Activated naive CD8-positive, alpha-beta T cell treated with anti-CD3 and anti-CD28 coated beads, Interleukin-2, amount 10 ng/mL, durations not matched to agents 7 days and 5 days (primary cell): ENCODE measurements at regions not wholly inside any gene's neighbourhood (a gene's known extent, or its start where the extent isn't known, plus 50 kb on each side); places are given as distances from the start of the nearest gene placed in this dataset.

Source experiments
- ATAC-seq: fragments of 150-1000 bp; cut with Tn5 transposase; one replicate; pipeline ENCODE4 v1.10.0; 2021; ENCODE audit warnings: low read depth, moderate library complexity
- POLR2A ChIA-PET: fragments of 350-600 bp; sonication (Branson Sonifier 250); formaldehyde crosslinking; loops from one replicate; lab custom pipeline; 2021; ENCODE audit warnings: antibody characterized with exemption; lab: Charles Lee
- DNase-seq: peaks from one replicate; pipeline ENCODE4 v3.0.0; 2021
- H3K27ac Mint-ChIP-seq: one replicate; pipeline ENCODE4 v1.8.0; 2022; ENCODE audit warnings: mild to moderate bottlenecking, mixed read lengths
- H3K27me3 Mint-ChIP-seq: one replicate; pipeline ENCODE4 v1.8.0; 2022; ENCODE audit warnings: mild to moderate bottlenecking, moderate library complexity, mixed read lengths
- H3K36me3 Mint-ChIP-seq: one replicate; pipeline ENCODE4 v1.8.0; 2021; ENCODE audit warnings: mild to moderate bottlenecking, mixed read lengths
- H3K4me1 Mint-ChIP-seq: one replicate; pipeline ENCODE4 v1.8.0; 2021; ENCODE audit warnings: mixed read lengths
- H3K4me3 Mint-ChIP-seq: one replicate; pipeline ENCODE4 v1.8.0; 2022; ENCODE audit warnings: mild to moderate bottlenecking, moderate library complexity, mixed read lengths
- H3K9me3 Mint-ChIP-seq: one replicate; pipeline ENCODE4 v1.8.0; 2021; ENCODE audit warnings: mixed read lengths

DNA sequence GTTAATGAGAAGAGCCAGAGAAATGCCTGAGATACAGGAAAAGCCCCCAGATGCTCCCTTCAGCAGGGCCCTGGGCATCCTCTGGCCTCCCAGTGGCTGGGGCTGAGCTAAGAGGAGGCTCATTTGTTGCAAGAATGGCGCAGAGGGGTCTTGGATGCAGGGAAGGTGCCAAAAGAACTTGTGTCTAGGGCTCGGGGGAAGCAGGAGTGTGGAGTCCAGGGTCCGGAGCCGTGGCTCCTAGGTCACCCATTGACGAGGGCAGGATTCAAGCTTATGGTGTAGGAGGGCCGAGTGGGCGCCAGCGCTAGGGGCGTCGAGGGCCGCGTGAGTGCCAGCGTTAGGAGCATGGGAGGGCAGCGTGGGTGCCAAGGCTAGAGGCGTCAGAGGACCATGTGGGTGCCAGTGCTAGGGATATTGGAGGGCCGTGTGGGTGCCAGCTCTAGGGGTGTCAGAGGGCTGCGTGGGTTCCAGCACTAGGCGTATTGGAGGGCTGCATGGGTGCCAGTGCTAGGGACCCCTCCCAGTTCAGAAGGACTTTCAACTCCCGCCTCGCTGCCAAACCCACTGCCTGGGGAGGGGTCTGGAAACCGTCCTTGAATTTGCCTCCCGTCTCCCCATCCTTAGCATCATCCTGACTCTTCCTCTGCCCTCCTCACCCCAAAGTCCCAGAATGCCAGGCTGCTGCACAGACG is 250.5 kb upstream of the AFDN start:
- Mint-ChIP-seq H3K27ac (no peak overlapping the region), H3K9me3 (no peaks in the 10 kb centered on the region), H3K4me3 (no peak overlapping the region), H3K4me1 (no peaks in the 10 kb centered on the region), H3K36me3 (no peaks in the 10 kb centered on the region), H3K27me3 (no peaks in the 10 kb centered on the region)
- ATAC-seq = no peak
- no peak for DNase-seq
- POLR2A ChIA-PET = no interaction called here

DNA sequence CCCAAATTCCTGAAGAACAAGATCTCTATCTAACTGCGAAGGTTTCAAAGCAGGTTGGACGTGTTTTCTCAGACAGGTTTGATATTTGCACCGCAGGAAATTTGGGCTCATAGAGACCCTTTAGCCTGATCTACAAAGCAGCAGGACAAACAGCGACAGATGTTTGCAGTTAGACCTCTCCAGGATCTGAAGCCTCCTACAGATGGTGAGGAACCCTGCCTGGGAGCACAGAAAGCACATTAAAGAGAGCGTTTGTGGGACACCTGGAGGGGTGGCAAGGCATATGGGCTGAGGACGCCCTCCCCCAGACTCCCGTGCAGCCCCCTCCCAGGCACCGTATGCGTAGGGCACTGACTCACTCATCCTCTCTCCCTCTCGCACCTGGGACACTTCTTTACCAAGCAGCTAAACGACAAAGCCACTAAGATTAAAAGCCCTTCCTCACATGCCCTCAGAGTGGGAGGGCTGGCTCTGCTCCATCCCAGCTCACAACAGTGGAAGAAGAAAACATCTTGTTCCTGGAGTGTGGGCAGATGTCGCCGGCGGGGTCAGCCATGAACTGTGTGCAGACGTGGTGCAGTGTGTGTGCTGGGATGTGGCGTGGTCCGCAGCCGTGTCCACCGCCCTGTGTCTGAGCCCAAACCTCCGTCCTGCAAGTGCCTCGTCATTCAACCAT is 249.7 kb upstream of the AFDN start:
- H3K9me3 Mint-ChIP-seq = no peaks in the 10 kb centered on the region
- H3K27ac Mint-ChIP-seq = no peak overlapping the region

DNA sequence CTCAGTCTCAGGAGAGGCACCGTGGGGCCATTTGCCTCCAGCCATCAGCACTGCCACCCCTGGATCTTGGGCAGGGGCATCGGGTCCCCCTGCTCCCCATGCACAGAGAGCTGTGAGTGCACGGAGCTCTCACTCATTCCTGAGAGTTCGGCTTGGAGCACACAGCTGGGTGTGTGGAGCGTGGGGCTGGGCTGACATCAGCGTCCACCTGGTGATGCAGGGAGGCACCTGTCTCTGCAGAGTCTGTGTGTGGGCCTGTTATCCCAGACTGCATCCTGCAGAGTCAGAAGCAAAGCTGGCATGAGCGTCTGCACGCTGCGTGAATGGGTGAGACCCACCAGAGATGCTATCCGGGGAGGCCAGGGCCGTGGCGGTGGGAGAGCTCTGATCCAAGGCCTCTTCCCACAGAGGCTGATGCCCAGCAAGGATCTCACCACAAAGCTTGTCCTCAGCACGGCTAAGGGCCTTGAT is 248.8 kb upstream of the AFDN start:
- POLR2A ChIA-PET = no interaction called here
- H3K4me3 Mint-ChIP-seq = no peak overlapping the region
- H3K9me3 Mint-ChIP-seq = no peaks in the 10 kb centered on the region
- H3K27ac Mint-ChIP-seq = no peak overlapping the region
- H3K27me3 Mint-ChIP-seq = peaks cover under 1% of the 10 kb centered on the region
- no peaks in the 10 kb centered on the region for H3K4me1 Mint-ChIP-seq
- no peak for ATAC-seq
- DNase-seq = no peak
- H3K36me3 Mint-ChIP-seq = no peaks in the 10 kb centered on the region

More for the DNA sequence above, 249.7 kb upstream of the AFDN start:
- no peak overlapping the region for H3K4me3 Mint-ChIP-seq
- POLR2A ChIA-PET = no interaction called here
- H3K27me3 Mint-ChIP-seq = no peaks in the 10 kb centered on the region
- ATAC-seq = no peak
- no peak for DNase-seq
- no peaks in the 10 kb centered on the region for H3K4me1 Mint-ChIP-seq
- H3K36me3 Mint-ChIP-seq = no peaks in the 10 kb centered on the region

DNA sequence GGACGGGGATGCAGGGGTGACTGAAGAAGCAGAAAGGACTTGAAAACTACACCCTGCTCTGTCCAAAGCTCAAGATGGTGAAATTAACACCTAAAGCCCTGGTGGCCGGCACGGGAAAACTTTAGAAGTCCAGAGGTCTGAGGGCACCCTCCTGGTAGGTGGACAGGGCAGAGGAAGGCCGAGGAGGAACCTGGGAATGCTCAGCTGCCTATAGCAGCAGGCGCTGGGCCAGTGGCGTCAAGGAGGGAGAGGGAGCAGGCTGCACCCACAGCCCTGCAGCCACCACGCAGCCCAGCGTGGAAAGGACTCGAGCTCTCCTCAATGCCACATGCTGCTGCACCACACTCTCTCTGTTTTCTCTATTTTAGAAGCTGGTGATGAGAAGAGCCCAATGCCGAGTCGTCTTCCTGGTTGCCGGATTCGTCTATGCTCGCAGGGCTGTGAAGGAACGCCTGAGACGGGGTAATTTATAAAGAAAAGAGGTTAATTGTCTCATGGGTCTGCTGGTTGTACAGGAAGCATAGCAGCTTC is 248.3 kb upstream of the AFDN start:
- H3K27me3 Mint-ChIP-seq = peaks cover 5% of the 10 kb centered on the region
- no peak for ATAC-seq
- DNase-seq = no peak
- H3K9me3 Mint-ChIP-seq = peaks cover 1% of the 10 kb centered on the region
- POLR2A ChIA-PET = no interaction called here
- H3K27ac Mint-ChIP-seq = no peak overlapping the region
- no peak overlapping the region for H3K4me3 Mint-ChIP-seq
- H3K4me1 Mint-ChIP-seq = no peaks in the 10 kb centered on the region
- H3K36me3 Mint-ChIP-seq = peaks cover 1% of the 10 kb centered on the region

DNA sequence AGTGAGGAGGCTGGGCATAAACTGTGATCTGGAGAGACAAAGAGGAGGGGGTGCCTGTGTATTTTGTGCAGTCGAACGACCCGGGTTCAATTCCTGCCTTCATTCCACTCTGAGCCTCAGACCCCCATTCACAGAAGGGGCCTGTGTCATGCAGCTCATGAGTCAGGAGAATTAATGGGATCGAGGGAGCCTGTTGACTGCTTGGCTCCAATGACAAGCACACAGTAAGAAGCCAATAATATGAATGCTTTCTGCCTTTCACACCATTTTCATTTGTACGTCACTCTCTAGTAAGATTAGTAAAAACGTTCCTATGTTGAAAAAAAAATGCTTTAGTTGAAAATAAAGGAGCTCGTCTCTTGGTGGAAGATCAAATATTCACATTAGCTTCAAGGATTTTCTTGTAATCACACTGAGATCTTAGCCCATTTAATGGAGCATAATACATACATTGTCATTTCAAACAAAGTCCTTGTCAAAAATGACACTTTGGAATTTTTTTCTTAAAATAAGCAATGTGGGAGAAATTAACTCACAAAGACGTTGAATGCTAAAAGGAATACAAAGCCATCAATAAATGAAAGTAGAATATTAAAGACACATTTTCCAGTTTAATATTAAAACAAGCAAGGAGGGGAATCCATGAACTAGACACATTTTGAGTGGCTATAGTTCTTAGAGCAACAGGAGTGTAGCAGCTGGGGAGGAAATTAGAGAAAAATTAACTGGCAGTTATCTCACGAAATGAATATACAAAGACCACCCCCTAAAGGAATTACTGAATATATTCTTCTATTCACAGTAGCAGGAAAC is 246.7 kb upstream of the AFDN start:
- Mint-ChIP-seq H3K27me3 (peaks cover 13% of the 10 kb centered on the region), H3K27ac (no peak overlapping the region), H3K9me3 (peaks cover 1% of the 10 kb centered on the region), H3K4me3 (no peak overlapping the region), H3K4me1 (no peaks in the 10 kb centered on the region), H3K36me3 (peaks cover 1% of the 10 kb centered on the region)
- POLR2A ChIA-PET = no interaction called here
- DNase-seq = no peak
- no peak for ATAC-seq

DNA sequence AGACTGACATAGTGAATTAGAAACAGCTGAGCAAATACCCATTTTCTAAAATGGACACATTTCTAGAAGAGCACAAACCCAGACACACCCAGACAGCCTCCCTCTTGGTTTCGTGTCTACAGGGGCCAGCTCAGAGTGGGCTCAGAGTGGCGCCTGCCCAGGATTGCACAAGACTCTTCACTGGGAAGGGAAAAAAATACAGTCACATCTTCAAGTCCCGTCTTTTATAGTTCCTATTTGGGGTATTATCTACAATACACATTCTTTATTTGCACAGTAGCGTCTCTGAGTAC is 246.1 kb upstream of the AFDN start:
- H3K9me3 Mint-ChIP-seq = peaks cover 1% of the 10 kb centered on the region
- no peaks in the 10 kb centered on the region for H3K4me1 Mint-ChIP-seq

DNA sequence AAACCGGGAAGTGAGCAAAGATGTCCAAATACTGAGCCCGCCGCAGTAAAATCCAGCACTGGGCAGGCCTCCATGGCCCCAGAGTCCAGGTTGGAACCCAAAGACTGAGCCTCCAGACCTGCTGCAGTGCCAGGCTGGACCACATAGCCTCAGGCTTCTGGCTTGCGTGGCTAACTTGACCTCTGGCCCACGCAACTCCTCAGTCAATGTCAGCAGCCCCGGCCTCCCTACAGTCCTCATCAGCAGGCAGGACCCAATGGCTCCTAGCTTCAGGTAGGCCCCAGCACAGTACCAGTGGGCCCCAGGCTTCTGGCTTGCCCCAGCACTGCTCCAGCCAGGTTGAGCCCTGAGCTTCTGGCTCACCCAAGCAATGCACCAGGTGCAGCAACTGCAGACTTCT is 245.1 kb upstream of the AFDN start:
- POLR2A ChIA-PET = no interaction called here
- Mint-ChIP-seq H3K27me3 (peaks cover 14% of the 10 kb centered on the region), H3K27ac (no peak overlapping the region), H3K9me3 (peaks cover 1% of the 10 kb centered on the region), H3K4me1 (no peaks in the 10 kb centered on the region), H3K4me3 (no peak overlapping the region), H3K36me3 (peaks cover 1% of the 10 kb centered on the region)
- no peak for DNase-seq
- no peak for ATAC-seq

More for the DNA sequence above, 246.1 kb upstream of the AFDN start:
- Mint-ChIP-seq H3K27me3 (peaks cover 13% of the 10 kb centered on the region), H3K27ac (no peak overlapping the region), H3K36me3 (peaks cover 1% of the 10 kb centered on the region), H3K4me3 (no peak overlapping the region)
- POLR2A ChIA-PET = no interaction called here
- ATAC-seq (no peak), DNase-seq (no peak)

DNA sequence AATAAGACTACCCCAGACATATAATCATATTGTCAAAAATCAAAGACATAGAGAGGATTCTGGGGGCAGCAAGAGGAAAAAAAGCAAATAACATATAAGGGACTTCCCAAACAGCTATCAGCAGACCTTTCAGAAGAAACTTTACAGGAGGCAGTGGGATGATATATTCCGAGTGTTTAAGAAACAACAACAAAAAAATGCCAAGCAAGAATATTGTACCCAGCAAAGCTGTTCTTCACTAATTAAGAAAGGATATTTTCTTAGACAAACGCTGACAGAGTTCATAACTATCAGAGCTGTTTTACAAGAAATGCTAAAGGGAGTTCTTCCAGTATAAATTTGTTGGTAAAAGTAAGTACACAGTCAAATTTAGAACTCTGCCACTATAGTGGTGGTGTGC is 243.3 kb upstream of the AFDN start:
- no peak for ATAC-seq
- H3K27ac Mint-ChIP-seq = no peak overlapping the region

DNA sequence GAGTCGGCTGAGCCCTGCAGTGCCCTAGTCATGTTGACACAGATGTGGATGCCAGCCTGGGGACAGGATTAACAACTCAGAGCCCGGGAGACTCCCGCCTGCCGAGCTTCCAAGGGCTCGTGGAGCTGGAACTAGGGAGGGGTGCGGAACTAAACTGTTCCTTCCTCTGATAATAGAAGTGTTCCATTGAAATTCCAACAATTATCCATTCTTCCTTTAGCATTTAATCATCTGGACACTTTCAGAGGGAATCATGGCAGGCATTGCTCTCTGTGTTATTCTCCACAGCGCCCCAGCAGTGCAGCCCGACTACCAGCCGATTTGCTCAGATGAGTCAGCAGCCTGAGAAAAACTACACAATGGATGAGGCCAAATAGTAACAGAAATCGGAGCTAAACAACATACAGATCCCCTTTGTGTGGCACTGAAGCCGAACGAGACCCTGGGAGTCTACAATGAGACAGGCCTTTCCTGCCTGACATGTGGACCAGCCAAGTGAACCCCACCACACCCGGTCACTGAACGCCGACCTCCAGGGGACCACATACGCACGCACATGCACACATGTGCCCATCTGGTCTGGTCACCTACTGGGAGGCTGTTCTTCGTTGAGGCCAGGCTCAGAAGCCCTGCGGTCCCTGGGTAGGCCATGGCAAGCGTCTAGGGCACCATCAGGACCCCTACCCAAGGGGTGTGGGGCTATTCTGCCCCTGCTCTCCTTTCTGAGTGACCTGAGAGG is 238.4 kb upstream of the AFDN start:
- no peak for ATAC-seq
- Mint-ChIP-seq H3K27ac (no peak overlapping the region), H3K4me3 (no peak overlapping the region)

More for the DNA sequence above, 243.3 kb upstream of the AFDN start:
- POLR2A ChIA-PET = no interaction called here
- Mint-ChIP-seq H3K9me3 (peaks cover 3% of the 10 kb centered on the region), H3K36me3 (peaks cover 1% of the 10 kb centered on the region), H3K4me3 (no peak overlapping the region), H3K27me3 (peaks cover 14% of the 10 kb centered on the region), H3K4me1 (no peaks in the 10 kb centered on the region)
- DNase-seq = no peak

DNA sequence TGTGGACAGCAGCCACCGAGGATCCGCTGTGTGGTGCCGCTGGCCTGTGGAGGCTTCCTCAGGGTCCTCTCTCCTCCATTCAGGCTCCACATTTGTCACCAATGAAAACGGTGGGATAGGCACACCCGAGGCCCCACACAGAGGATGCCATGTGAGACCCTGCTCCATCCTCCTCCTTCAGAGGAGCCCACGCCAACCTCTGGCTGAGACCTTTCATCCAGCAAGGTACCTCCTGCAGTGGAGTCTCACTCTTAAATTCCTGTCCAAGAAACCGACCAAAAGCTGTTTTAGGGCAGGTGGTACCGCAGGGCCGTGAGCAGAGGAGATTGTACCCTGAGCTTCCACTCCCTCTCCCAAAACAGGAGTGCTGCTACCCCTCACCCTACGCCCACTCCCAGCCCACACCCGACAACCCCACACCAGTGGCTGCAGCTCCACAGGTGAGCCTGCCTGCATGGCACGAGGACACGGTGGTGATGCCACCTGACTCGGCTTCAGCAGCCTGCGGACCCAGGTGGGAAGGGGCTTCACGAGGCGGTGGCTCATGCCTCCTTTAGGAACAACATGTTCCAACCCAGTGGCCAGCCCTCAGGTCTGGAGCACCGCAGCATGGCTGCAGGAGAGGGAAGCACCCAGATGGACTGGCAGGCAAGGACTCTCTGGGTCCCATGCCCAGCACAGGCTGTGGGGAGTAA is 237.6 kb upstream of the AFDN start:
- DNase-seq (no peak), ATAC-seq (no peak)
- no peak overlapping the region for H3K27ac Mint-ChIP-seq
- H3K36me3 Mint-ChIP-seq = peaks cover 3% of the 10 kb centered on the region
- no peak overlapping the region for H3K4me3 Mint-ChIP-seq
- H3K9me3 Mint-ChIP-seq = peaks cover 13% of the 10 kb centered on the region
- no peaks in the 10 kb centered on the region for H3K4me1 Mint-ChIP-seq
- POLR2A ChIA-PET = no interaction called here
- peaks cover 6% of the 10 kb centered on the region for H3K27me3 Mint-ChIP-seq

More for the DNA sequence above, 238.4 kb upstream of the AFDN start:
- POLR2A ChIA-PET = no interaction called here
- DNase-seq = no peak
- peaks cover 13% of the 10 kb centered on the region for H3K9me3 Mint-ChIP-seq
- peaks cover 10% of the 10 kb centered on the region for H3K27me3 Mint-ChIP-seq
- no peaks in the 10 kb centered on the region for H3K4me1 Mint-ChIP-seq
- peaks cover 3% of the 10 kb centered on the region for H3K36me3 Mint-ChIP-seq

DNA sequence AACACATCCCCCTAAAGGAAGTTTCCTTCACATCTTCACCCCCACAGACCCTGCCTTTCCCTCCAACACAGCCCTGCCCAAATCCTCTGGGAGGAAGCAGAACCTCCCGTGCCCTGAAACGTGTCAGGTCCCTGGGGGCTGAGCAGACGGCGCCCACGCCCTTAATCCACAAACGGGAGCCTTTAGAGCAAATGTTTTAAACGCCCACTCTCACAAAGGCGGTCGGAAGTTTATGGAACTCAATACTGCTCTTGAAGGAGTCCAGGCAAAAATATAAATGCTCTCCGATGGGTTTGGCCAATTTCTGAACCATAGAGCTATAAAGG is 237.1 kb upstream of the AFDN start:
- Mint-ChIP-seq H3K9me3 (peaks cover 13% of the 10 kb centered on the region), H3K4me3 (no peak overlapping the region), H3K27ac (no peak overlapping the region), H3K36me3 (peaks cover 3% of the 10 kb centered on the region), H3K27me3 (peaks cover 5% of the 10 kb centered on the region), H3K4me1 (no peaks in the 10 kb centered on the region)
- no peak for ATAC-seq
- POLR2A ChIA-PET = no interaction called here
- DNase-seq = no peak

DNA sequence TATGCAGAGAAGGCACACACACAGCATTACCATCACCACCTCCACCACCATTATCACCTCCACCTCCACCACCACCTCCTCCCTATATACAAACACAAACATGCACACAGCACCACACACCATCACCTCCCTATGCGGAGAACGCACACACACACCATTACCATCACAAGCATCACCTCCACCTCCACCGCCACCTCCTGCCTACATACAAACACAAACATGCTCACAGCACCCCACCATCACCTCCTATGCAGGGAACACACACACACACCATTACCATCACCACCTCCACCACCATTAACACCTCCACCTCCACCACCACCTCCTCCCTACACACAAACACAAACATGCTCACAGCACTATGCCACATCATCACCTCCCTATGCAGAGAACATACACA is 236.5 kb upstream of the AFDN start:
- Mint-ChIP-seq H3K4me3 (no peak overlapping the region), H3K9me3 (peaks cover 13% of the 10 kb centered on the region), H3K27me3 (peaks cover 1% of the 10 kb centered on the region), H3K36me3 (peaks cover 3% of the 10 kb centered on the region), H3K4me1 (no peaks in the 10 kb centered on the region), H3K27ac (no peak overlapping the region)
- POLR2A ChIA-PET = no interaction called here
- DNase-seq (no peak), ATAC-seq (no peak)
